PC-9 (cell line): ENCODE measurements at regions not wholly inside any gene's neighbourhood (a gene's known extent, or its start where the extent isn't known, plus 50 kb on each side); places are given as distances from the start of the nearest gene placed in this dataset.

Source experiments
- CTCF ChIP-seq: fragments of 200-600 bp; sonication (generic); conservative IDR thresholded peaks from 2 replicates; pipeline ENCODE4 v1.6.1; 2017; ENCODE audit warnings: mixed run types, antibody characterized with exemption, mild to moderate bottlenecking, moderate library complexity
- EZH2 ChIP-seq: fragments of 200-600 bp; sonication (generic); IDR thresholded peaks from 2 replicates; pipeline ENCODE4 v1.8.0; 2017; ENCODE audit warnings: antibody characterized with exemption, low read depth

- no peak for TF ChIP-seq CTCF
- no peak for TF ChIP-seq EZH2
Measured at GRCh38 chr5:124986667-124987066, 240.2 kb upstream of the ZNF608 start.
